Caki2 (cell line): ENCODE measurements at regions not wholly inside any gene's neighbourhood (a gene's known extent, or its start where the extent isn't known, plus 50 kb on each side); places are given as distances from the start of the nearest gene placed in this dataset.
A peak's percentile ranks its signal among the peaks of the same experiment; 100 is the strongest.

Experiments
- DNase-seq: peaks from one replicate; pipeline ENCODE4 v3.0.0-alpha.2; 2015; ENCODE audit warnings: low read depth
- in situ Hi-C: cut with HindIII; loops from 2 replicates; pipeline ENCODE4 v1.10.0; 2016; ENCODE audit warnings: low sequenced_read_pairs, low pct_unique_long_range_greater_than_20kb, mixed read lengths

- in situ Hi-C loops = no loop called here
- DNase-seq = no peak
Observed at GRCh38 chr12:42823679-42824078, 234.1 kb upstream of the PRICKLE1 start.

DNA sequence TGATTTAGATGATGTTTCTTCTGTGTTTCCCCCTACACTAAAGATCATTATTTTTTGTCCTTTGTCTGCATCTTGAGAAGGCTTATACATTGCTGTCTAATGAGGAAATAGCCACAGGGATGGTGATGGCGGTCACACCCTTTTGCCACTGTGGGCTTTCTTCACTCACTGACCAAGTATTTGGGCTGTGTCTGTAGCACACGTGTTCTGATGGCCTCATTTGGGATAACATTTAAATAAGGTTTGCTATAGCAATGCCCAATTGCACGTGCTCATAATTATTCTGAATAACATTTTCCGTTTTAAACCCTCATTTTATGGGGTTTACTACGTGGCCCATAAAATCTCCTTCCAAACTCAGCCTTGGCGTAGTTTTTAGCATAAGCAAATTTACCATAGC, 230.3 kb upstream of the PRICKLE1 start:
- no peak for DNase-seq
- in situ Hi-C loops = no loop called here

GRCh38 chr12:42815068-42815467, 225.5 kb upstream of the PRICKLE1 start:
- DNase-seq = no peak

GRCh38 chr12:42812871-42813270, 223.3 kb upstream of the PRICKLE1 start:
- in situ Hi-C loops = no loop called here
- DNase-seq = no peak

More at GRCh38 chr12:42815068-42815467, 225.5 kb upstream of the PRICKLE1 start:
- in situ Hi-C loops = no loop called here

GRCh38 chr12:42812086-42812485, 222.5 kb upstream of the PRICKLE1 start:
- in situ Hi-C loops = no loop called here
- no peak for DNase-seq

GRCh38 chr12:42810006-42810405, 220.5 kb upstream of the PRICKLE1 start:
- in situ Hi-C loops = no loop called here
- DNase-seq = peak; percentile 3

GRCh38 chr12:42809226-42809625, 219.7 kb upstream of the PRICKLE1 start:
- DNase-seq = peak; percentile 4
- in situ Hi-C loops = no loop called here

- DNase-seq = no peak
- in situ Hi-C loops = no loop called here
Observed at GRCh38 chr12:42807766-42808165, 218.2 kb upstream of the PRICKLE1 start.

DNA sequence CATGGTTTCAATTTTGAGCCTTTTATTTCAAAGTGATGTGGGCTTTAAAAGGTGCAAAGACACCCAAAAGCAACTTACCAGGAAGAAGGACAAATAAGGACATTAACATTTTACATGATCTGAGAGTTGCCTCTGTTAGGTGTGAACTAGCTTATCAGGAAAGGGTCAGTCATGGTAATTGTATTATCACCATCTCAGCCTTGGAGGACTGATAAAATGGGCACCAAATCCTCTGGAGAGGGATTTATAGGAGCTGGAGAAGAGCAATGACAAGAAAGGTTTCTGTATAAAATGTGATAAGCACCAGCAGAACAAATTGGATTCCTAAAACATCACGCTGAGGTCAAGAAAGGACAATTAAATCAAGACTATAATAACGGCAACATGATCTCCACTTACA, 217.7 kb upstream of the PRICKLE1 start:
- DNase-seq = no peak
- in situ Hi-C loops = no loop called here

DNA sequence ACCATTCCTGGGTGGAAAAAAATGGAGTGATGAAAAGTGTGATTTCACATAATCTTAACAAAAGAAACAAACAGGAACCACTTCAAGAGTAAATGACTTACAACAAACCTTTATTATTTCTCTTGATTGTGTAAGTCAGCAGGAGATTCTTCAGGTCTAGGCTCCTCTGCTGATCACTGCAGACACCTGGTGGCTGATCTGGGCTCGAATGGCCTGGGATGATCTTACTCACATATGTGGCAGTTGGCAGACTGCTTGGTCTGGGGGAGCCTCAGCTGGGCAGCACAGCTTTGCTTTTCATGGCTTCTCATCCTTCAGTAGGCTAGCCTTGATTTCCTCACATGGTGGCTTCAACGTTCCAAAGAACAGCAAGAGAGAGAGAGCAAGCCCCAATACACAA, 215.4 kb upstream of the PRICKLE1 start:
- in situ Hi-C loops = no loop called here
- DNase-seq = no peak

DNA sequence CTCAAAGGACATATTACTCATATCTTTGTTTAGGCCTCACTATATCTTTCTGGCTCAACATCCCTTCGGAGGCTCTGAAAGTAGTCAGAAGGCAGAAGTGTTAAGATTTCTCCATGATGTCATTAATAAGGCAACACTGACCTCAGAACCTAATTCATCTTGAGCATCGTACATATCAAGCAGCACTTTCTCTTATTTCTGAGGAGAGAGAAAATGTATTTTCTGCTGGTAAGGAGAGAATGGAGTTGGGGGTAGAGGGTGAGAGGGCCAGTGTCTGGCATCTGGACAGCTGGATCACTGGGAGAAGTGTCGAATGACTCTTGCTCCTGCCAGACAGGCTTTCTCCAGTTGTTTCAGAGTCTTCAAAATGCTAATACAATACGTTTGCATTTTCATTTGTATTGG, 213.2 kb upstream of the PRICKLE1 start:
- no peak for DNase-seq
- in situ Hi-C loops = no loop called here

DNA sequence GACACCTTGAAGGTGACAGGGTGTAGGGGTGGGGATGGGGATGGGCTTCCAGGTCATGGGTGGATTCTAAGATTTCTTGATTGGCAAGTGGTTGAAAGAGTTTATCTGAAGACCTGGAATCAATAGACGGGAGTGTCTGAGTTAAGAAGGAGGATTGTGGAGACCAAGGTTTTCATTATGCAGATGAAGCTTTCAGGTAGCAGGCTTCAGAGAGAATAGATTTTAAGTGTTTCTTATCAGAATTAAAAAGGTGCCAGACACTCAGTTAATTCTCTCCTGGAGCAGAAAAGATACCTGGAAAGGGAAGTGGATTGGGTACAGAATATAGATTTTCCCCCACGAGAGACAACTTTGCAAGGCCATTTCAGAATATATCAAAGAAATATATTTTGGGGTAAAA, 211.7 kb upstream of the PRICKLE1 start:
- in situ Hi-C loops = no loop called here

DNA sequence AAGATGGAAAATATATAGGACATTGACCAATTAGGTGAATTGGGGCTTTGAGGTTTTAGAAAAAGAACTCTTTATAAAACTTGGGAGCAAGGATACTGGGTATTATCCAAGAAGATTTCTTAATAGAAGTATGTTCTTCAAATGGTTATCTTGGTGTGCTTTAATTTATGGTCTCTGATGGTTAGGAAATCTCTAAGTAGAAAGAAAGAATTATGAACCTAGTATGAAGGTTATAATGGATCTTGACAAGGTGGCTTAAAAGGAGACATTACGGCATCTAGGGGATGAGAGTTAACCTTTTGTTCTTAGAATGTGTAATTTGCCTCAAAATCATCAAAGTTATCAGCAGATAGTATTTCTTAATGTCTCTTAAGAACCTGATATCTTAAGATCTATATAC, 210.4 kb upstream of the PRICKLE1 start:
- DNase-seq = no peak
- in situ Hi-C loops = no loop called here

More for the DNA sequence above, 211.7 kb upstream of the PRICKLE1 start:
- no peak for DNase-seq

- in situ Hi-C loops = no loop called here
- DNase-seq = peak; percentile 26
Observed at GRCh38 chr12:42798811-42799438, 209.4 kb upstream of the PRICKLE1 start.

- no peak for DNase-seq
- in situ Hi-C loops = no loop called here
Observed at GRCh38 chr12:42794806-42795205, 205.3 kb upstream of the PRICKLE1 start.

GRCh38 chr12:42793166-42793565, 203.6 kb upstream of the PRICKLE1 start:
- in situ Hi-C loops = no loop called here
- no peak for DNase-seq

DNA sequence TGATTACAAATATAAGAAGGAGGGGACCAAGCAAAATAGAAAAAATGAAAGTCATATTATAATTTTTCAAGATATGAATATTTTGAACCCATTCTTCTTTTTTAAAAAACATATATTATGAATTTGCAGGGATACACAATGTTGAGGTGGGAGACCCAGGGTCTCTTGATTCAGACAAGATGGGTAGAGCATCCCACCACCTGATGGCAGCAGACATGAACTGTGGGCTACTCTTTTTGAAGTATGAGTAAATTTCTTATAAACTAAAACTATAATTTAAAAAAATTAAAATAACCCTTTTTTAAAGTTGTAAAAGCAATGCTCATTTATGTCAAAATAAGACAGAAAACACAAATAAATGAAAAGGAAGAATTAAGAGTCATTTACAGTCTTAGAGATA, 202.7 kb upstream of the PRICKLE1 start:
- in situ Hi-C loops = no loop called here
- DNase-seq = no peak

- peak; percentile 67 for DNase-seq
- in situ Hi-C loops = no loop called here
Observed at GRCh38 chr12:42791399-42791798, 201.9 kb upstream of the PRICKLE1 start.

GRCh38 chr12:42790761-42791151, 201.2 kb upstream of the PRICKLE1 start:
- peak; percentile 96 for DNase-seq
- in situ Hi-C loops = no loop called here
